Nephron progenitor cell (in vitro differentiated cells): ENCODE measurements at regions not wholly inside any gene's neighbourhood (a gene's known extent, or its start where the extent isn't known, plus 50 kb on each side); places are given as distances from the start of the nearest gene placed in this dataset.

Source experiments
- DNase-seq: peaks from one replicate; pipeline ENCODE4 v3.0.0; 2021
- H3K27ac Mint-ChIP-seq: 2 replicates; pipeline ENCODE4 v1.8.0; 2021; ENCODE audit warnings: mild to moderate bottlenecking, moderate library complexity, mixed read lengths
- H3K27me3 Mint-ChIP-seq: 2 replicates; pipeline ENCODE4 v1.8.0; 2021; ENCODE audit warnings: mild to moderate bottlenecking, low read depth, mixed read lengths; ENCODE audit not compliant: poor library complexity
- H3K36me3 Mint-ChIP-seq: 2 replicates; pipeline ENCODE4 v1.8.0; 2021; ENCODE audit warnings: low read depth, mixed read lengths
- H3K4me1 Mint-ChIP-seq: 2 replicates; pipeline ENCODE4 v1.8.0; 2021; ENCODE audit warnings: mixed read lengths
- H3K4me3 Mint-ChIP-seq: 2 replicates; pipeline ENCODE4 v1.8.0; 2021; ENCODE audit warnings: mild to moderate bottlenecking, moderate library complexity, mixed read lengths
- H3K9me3 Mint-ChIP-seq: 2 replicates; pipeline ENCODE4 v1.8.0; 2021; ENCODE audit warnings: mild to moderate bottlenecking, moderate library complexity, mixed read lengths
- TF ChIP-seq, protein P1 (sequence below): fragments of 200-600 bp; sonication (generic); IDR thresholded peaks from 2 replicates; pipeline ENCODE4 v1.5.0; 2021; ENCODE audit warnings: antibody characterized with exemption

DNA sequence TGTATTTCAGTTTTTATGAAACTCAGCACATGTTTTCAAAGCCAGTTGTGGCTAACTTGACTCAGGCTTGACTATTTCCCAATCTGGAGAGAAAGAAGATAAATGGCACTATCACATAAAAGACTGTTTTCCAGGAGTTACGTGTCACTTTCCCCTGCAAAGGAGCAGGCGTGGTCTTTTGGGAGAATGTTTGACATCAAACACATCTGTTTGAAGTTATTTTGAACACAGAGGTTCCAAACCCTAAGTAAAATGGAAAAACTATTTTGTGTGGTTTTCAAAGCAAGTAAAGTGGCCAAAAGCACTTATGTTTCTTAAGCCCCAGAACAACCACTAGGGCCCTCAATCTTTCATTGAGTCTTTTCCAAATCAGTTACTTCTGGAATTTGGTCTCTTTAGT is 89.7 kb downstream of the FOXF2 start:
- Mint-ChIP-seq H3K36me3 (no peaks in the 10 kb centered on the region), H3K4me1 (peaks cover 11% of the 10 kb centered on the region), H3K4me3 (no peak overlapping the region), H3K27me3 (peaks cover 7% of the 10 kb centered on the region), H3K9me3 (no peaks in the 10 kb centered on the region), H3K27ac (no peak overlapping the region)
- no peak for DNase-seq
- TF ChIP-seq, protein P1, sequence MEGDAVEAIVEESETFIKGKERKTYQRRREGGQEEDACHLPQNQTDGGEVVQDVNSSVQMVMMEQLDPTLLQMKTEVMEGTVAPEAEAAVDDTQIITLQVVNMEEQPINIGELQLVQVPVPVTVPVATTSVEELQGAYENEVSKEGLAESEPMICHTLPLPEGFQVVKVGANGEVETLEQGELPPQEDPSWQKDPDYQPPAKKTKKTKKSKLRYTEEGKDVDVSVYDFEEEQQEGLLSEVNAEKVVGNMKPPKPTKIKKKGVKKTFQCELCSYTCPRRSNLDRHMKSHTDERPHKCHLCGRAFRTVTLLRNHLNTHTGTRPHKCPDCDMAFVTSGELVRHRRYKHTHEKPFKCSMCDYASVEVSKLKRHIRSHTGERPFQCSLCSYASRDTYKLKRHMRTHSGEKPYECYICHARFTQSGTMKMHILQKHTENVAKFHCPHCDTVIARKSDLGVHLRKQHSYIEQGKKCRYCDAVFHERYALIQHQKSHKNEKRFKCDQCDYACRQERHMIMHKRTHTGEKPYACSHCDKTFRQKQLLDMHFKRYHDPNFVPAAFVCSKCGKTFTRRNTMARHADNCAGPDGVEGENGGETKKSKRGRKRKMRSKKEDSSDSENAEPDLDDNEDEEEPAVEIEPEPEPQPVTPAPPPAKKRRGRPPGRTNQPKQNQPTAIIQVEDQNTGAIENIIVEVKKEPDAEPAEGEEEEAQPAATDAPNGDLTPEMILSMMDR: no peak

DNA sequence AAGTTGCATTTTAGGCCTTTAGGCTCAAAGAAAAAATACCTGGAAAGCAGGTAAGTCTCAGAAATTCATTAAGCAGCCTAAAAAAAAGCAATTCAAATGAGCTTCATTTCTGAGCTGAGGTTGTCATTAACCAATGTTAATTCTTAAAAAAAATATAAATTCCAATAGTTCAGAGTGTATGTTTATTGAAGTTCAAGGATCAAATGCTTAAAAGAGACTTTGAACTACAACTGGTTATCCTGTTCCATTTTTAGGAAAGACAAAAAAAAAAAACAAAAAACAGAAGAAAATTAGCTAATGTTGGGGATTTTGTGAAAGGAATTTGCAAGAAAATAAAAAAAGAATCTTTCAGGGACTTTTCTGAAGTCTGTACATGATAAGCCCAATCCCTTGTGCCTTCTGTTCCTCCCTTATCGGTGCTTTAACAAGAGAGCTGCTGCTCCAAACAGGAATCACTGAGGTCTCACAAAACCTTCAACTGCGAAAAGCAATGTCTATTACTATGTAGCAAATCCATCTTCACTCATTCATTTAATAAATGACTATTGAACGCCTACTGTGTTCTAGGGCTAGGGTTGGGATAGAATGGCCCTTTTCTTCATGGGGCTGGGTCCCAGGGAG is 90.3 kb downstream of the FOXF2 start:
- TF ChIP-seq, protein P1: no peak
- peaks cover 7% of the 10 kb centered on the region for H3K27me3 Mint-ChIP-seq
- no peak overlapping the region for H3K4me3 Mint-ChIP-seq

DNA sequence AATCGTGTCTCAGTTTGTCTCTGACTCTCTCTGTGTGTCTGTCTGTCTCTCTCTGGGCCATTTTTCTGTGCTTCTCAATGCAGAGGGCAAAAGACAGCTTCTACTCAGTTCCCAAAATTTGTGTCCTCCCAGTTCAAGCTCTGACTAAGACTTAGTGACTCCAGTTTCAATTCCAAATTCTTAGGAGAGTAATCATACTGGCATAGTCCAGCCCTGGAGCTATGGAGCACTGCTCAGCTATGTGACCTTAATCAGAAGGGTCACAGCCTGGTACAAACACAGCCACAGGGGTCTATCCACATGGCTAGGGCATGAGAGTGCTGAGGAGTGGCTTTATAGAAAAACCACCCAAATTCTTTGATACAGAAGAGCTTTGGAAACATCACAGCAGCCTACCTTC is 91.9 kb downstream of the FOXF2 start:
- no peak overlapping the region for H3K27ac Mint-ChIP-seq
- H3K9me3 Mint-ChIP-seq: no peaks in the 10 kb centered on the region
- H3K4me3 Mint-ChIP-seq: no peak overlapping the region
- DNase-seq: no peak
- no peaks in the 10 kb centered on the region for H3K36me3 Mint-ChIP-seq
- H3K4me1 Mint-ChIP-seq: peaks cover 11% of the 10 kb centered on the region
- TF ChIP-seq, protein P1: no peak
- H3K27me3 Mint-ChIP-seq: peaks cover 7% of the 10 kb centered on the region

More for the DNA sequence above, 90.3 kb downstream of the FOXF2 start:
- no peaks in the 10 kb centered on the region for H3K9me3 Mint-ChIP-seq
- H3K36me3 Mint-ChIP-seq: no peaks in the 10 kb centered on the region
- DNase-seq: no peak
- H3K27ac Mint-ChIP-seq: no peak overlapping the region
- H3K4me1 Mint-ChIP-seq: peaks cover 11% of the 10 kb centered on the region

DNA sequence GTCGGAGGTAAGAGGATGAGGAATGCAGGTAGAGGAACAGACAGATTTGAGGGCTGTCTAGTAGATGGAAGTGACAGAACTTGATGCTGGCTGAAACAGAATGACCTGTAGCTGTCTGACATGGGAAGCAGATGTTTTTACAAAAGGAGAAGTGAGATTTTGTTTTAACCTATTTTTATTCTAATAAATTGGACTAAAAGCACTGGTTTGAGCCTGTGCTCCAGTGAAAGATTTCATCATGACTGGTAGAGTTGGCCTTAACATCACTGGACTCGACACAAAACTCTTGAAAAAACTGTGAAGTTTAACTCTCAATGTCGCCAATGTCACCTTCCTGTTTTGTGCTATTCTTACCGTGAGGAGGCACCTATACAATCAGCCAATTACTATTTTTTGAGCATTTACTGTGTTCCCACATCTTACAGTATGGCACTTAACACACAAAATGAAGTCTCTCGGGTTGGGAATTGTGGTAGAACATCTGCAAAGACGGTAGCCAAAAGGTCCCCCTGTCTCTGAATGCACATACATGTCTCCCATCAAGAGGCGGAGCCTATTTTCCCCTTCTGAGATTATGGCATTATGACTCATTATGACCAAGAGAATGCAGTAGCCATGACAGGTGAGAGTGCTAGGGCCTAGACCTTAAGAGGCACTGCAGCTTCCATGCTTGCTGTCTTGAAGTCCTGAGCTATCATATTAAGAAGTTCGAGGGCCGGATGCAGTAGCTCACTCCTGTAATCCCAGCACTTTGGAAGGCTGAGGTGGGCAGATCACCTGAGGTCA is 93.2 kb downstream of the FOXF2 start:
- Mint-ChIP-seq H3K27ac (no peak overlapping the region), H3K27me3 (peaks cover 12% of the 10 kb centered on the region), H3K36me3 (no peaks in the 10 kb centered on the region), H3K9me3 (no peaks in the 10 kb centered on the region), H3K4me3 (no peak overlapping the region), H3K4me1 (peaks cover 11% of the 10 kb centered on the region)
- TF ChIP-seq, protein P1: no peak
- no peak for DNase-seq

DNA sequence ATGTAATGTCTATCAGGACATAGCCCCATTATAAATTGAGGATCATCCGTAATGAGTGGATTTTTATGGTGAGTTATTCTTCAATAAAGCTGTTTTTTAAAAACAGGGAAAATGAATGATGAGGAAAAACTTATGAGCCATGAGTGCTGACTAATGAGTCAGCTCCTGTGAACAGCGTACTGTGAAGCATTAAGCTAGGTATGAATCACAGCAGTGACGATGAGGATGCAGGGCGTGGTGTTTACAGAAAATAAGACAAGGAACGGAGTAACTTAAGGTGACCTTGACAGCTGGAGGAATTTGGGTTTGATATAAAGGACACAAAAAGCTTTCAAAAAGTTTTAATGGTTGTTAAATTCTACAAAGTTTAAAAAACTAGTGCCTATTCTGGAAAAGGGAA is 96.3 kb downstream of the FOXF2 start:
- TF ChIP-seq, protein P1: no peak
- Mint-ChIP-seq H3K27me3 (peaks cover 12% of the 10 kb centered on the region), H3K36me3 (no peaks in the 10 kb centered on the region), H3K27ac (no peak overlapping the region), H3K9me3 (peaks cover 11% of the 10 kb centered on the region), H3K4me3 (no peak overlapping the region), H3K4me1 (no peaks in the 10 kb centered on the region)
- no peak for DNase-seq
